ENCODE measurements at regions not wholly inside any gene's neighbourhood (a gene's known extent, or its start where the extent isn't known, plus 50 kb on each side); places are given as distances from the start of the nearest gene placed in this dataset.

DNA sequence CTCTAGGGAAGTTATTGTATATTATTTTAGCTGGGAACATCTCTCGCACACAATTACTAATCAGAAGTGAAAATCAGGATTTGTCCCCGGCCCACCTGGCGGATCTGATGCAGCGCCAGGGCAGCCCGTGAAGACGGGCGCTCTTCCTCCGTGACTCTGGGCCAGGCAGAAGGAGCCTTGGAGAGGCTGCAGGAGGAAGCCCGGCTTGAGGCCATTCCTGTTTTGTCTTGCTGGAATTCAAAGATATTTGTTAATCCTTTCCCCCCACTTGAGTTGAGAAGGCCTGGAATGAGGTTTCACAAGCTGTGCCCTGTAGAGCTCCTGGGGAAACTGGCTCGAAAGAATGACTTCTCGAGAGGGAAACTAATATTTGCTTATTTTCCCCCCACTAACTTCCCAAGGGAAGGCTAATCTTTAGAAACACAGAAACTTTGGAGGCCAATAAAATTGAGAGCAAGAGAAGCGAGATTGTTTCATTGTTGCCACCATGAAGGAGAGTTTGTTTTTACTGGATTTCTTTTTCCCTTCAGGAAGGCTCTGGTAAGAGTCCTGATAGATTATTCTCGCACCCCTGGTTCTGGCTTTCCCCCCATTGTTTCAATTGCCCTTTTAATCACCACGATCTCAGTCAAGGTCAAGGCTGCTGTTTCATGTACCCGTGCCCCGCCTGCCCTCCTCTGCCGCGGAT is 92.8 kb upstream of the SEPTIN5 start:
- no peak for DNase-seq (ENCODE audit: low read depth, low spot score)

DNA sequence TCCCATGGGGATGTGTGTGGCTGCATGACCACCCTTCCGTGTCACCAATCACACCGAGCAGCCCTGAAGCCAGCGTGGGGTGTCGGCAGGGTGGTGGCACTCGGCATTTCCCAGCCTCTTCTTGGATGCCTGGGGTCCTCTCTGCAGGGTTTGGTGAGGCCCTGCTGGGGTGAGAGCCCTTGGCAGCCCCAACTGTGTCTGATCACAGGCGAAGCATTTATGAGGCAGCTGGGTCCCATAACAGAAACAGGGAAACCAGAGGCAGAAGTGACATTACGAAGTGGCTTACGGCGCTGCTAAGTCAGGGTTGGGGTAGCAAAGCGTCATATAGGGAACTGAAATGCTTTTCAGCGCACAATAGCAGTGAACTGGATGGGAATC is 92.3 kb upstream of the SEPTIN5 start:
- DNase-seq (ENCODE audit: low read depth, low spot score), result no peak

GRCh38 chr22:19625331-19626041 is 88.8 kb upstream of the SEPTIN5 start:
- no peak for DNase-seq (ENCODE audit: low read depth, low spot score)

DNA sequence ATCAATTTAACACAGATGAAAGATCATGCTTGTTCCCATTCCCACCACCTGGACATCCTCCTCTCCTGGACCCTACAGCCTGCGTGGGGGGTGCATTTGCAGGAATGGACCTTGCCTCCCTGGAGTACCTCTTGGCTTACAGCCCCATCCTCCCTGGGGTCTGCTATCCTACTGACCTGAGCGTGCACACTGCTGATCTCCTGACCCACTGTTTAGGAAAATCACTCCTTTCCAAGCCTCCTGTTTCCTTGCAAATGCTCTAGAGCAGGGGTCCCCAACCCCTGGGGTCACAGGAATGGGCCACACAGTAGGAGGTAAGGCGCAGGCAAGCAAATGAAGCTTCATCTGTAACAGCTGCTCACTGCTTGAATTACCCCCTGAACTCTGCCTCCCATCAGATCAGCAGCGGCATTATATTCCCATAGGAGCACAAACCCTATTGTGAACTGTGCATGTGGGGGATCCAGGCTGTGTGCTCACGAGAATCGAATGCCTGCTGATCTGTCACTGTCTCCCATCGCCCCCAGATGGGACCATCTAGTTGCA is 88.2 kb upstream of the SEPTIN5 start:
- DNase-seq (ENCODE audit: low read depth, low spot score), result no peak

DNA sequence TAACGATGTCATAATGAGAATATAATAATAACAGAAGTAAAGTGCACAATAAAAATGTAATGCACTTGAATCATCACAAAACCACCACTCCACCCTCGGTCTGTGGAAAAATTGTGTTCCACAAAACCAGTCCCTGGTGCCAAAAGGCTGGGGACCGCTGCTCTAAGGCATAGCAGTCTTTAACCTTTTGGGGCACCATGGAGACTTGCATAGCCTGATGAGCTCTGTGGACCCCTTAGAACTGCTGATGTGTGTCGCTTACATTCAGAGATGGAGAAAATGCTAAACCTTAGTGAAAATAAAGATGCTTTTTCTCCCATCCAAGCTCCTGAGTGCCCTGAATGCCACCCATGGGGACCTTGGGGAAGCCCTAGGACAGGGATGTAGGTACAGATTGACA is 87.6 kb upstream of the SEPTIN5 start:
- DNase-seq (ENCODE audit: low read depth, low spot score), result no peak

- DNase-seq (ENCODE audit: low read depth, low spot score), result no peak
These were observed 86.1 kb upstream of the SEPTIN5 start for GRCh38 chr22:19628038-19628776.

DNA sequence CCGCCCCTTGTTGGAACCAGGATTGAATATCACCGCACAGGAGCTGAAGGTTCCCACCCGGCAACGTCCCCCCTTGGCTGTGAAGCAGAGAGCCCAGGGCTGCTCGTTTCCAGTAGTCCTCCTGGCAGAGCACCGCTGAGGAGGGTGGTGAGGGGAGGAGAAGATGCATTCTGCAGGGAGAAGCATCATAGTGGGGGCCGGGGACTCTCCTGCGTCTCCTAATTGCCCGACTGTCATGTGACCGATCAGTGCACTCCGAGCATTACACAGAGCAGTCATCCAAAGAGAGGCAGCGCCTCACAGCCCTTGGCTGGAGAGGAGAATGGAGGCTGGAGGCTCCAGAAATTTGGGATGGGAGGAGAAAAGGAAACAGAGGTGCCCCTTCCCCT is 85.0 kb upstream of the SEPTIN5 start:
- no peak for DNase-seq (ENCODE audit: low read depth, low spot score)

DNA sequence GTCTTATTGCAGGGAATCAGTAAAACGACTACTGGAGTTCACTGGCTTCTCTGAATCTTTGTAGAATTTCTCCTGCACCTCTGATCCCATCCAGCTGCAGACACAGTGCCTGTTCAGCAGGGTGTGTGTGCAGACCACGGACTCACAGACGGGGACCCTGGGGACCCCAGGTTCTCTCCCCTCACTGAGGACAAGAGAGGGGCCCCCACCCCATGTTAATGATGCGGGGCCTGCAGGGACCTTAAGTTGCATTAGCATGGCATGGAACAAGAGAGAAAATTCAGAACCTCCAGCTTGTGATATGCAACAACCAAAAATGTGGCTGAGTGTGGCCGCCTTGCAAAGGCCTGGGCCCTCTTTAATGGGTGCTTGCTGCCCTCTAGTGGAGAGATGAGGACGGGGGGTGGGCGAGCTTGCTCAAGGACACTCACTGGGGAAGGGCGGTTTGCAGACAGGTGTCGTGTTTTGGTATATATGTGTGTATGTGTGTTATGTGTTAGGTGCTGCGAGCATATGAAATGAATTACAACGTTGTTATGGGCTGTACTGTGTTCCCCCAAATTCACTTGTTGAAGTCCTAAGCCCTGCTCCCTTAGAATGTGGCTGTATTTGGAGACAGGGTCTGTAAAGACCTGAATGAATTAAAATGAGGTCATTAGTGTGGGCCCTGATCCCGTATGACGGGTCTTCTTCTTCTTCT is 84.4 kb upstream of the SEPTIN5 start:
- DNase-seq (ENCODE audit: low read depth, low spot score), result peak; percentile 79

DNA sequence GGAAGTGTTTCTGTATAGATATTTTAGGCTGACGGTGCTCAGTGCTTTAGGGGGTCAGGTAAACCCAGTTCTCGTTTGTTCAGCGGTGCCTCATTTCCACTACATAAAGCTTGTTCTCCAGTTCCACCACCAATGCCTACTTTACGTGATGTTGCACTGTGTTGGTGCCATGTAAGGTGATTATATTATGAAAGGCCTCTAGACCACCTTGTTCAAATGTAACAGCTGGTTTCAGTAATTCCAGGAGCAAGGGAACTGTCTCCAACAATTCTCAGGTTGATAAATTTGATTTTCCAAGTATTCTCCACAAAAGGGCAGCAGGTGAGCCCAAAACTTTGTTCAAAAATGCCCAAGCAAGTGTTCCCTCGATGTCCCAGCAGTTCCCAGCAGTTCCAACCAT is 83.7 kb upstream of the SEPTIN5 start:
- DNase-seq (ENCODE audit: low read depth, low spot score), result no peak

- no peak for DNase-seq (ENCODE audit: low read depth, low spot score)
These were observed 82.2 kb upstream of the SEPTIN5 start for GRCh38 chr22:19631899-19632667.

GRCh38 chr22:19632668-19633148 is 81.6 kb upstream of the SEPTIN5 start:
- no peak for DNase-seq (ENCODE audit: low read depth, low spot score)

GRCh38 chr22:19634226-19634975 is 79.9 kb upstream of the SEPTIN5 start:
- DNase-seq (ENCODE audit: low read depth, low spot score), result no peak

DNA sequence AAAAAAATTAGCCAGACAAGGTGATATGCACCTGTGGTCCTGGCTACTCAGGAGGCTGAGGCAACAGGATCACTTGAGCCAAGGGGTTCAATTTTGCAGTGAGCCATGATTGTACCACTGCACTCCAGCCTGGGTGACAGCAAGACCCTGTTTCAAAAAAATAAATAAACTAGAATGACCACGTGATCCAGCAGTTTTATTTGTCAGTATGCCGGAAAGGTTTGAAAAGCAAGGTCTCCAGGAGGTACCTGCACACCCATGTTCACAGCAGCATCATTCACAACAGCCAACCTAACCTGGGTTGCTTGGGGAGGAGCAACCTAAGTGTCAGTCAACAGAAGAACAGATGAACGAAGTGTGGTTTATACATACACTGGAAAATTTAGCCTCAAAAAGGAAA is 78.7 kb upstream of the SEPTIN5 start:
- no peak for DNase-seq (ENCODE audit: low read depth, low spot score)

DNA sequence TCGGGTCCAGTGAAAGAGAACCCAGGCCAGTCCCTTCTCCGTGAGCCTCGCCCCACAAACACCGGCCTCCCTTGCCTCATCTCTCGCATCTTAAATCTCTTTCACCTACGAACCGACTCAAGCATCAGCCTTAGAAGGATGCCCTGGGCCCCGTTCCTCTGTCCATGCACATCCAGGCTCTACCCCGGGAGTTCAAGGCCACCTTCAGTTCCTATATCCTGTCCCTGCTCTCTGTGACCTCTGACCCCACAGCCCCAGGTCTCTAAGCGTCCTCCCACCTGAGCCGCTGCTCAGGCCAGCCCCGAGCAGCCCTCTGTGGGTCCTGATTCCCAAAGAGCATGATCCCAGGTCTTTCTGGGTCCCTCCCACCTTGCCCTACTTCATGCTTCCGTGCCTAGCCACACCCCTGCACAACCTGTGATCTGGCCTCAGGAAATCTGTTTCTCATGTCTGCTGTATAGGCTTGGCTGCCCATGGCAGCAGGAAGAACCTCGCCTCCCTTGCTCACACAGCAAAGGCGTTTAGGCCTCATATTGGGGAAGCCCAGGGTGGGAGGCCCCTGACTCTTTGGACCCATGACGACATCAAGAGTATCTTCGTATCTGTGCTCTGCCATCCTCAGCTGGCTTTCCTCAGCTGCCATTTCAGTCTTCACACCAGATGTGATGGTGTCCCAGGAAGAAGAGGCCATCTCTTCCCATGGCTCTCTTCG is 77.5 kb upstream of the SEPTIN5 start:
- DNase-seq (ENCODE audit: low read depth, low spot score), result no peak

- DNase-seq (ENCODE audit: low read depth, low spot score), result no peak
These were observed 76.7 kb upstream of the SEPTIN5 start for GRCh38 chr22:19637408-19638281.

GRCh38 chr22:19638282-19639015 is 75.9 kb upstream of the SEPTIN5 start:
- no peak for DNase-seq (ENCODE audit: low read depth, low spot score)

DNA sequence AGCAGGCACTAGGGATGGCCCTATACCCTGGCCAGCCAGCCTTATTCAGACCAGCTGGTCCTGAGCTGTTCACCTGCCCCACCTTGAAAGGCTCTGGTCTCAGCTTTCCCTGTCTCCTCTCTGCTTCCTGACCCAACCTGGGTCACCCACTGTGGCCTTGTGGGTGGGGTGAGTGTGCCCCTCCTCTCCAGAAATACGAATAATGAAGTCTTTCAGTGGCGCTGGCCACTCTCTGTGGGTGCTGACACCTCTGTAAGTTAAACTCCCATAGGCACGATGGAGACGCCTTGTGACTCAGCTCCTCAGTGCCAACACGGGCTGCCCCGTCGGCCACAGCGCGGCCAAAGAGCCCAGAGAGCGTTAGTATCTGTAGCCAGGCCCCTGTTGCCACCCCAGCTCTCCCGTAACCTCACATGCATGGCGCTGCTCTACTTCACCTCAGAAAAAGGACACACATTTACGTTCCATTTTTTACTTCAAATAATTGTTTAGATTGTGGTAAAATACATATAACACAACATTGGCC is 74.6 kb upstream of the SEPTIN5 start:
- DNase-seq (ENCODE audit: low read depth, low spot score), result no peak

- no peak for DNase-seq (ENCODE audit: low read depth, low spot score)
These were observed 74.0 kb upstream of the SEPTIN5 start for GRCh38 chr22:19640306-19640705.

Data from activated naive CD8-positive, alpha-beta T cell treated with anti-CD3 and anti-CD28 coated beads, Interleukin-2, amount 50 U/mL, for 16 hours (primary cell).